ENCODE measurements at regions not wholly inside any gene's neighbourhood (a gene's known extent, or its start where the extent isn't known, plus 50 kb on each side); places are given as distances from the start of the nearest gene placed in this dataset.

- no peak for TF ChIP-seq POLR2A (IDR thresholded peaks at IDR 0.05)
- TF ChIP-seq CTCF (IDR thresholded peaks at IDR 0.05): no peak
Measured at GRCh38 chr1:201618905-201619304, 80.0 kb downstream of the NAV1 start.
